ENCODE measurements at regions not wholly inside any gene's neighbourhood (a gene's known extent, or its start where the extent isn't known, plus 50 kb on each side); places are given as distances from the start of the nearest gene placed in this dataset.
"Not testable (repeated sequence)": the region's sequence is repeated elsewhere in the genome, so short reads cannot be mapped to it uniquely, and the experiment has no call there.

- Histone ChIP-seq H3K27me3 (ENCODE audit: control insufficient read depth in 1 of 2, insufficient read depth in 2 of 2, low read length in 2 of 2) (no peaks in the 10 kb centered on the region), H3K4me3 (ENCODE audit: low read depth in 1 of 2, low read length in 2 of 2) (no peak overlapping the region), H3K27ac (ENCODE audit: low read depth in 2 of 2, low read length in 1 of 2) (no peak overlapping the region), H3K9me3 (ENCODE audit: control insufficient read depth in 2 of 2, insufficient read depth in 1 of 2, low read depth in 1 of 2, low read length in 1 of 2) (peaks cover 0 to 3% of the 10 kb centered on the region in 2 donors), H3K36me3 (ENCODE audit: control insufficient read depth in 2 of 2, insufficient read depth in 2 of 2, low read length in 1 of 2) (no peaks in the 10 kb centered on the region), H3K4me1 (ENCODE audit: control insufficient read depth in 2 of 2, insufficient read depth in 2 of 2, low read length in 1 of 2) (no peaks in the 10 kb centered on the region)
- 90 to 92% methylated on average over 5 of the region's 5 CpGs for WGBS, 2 donors
Measured at GRCh38 chr13:111662451-111662850, 342.0 kb downstream of the TEX29 start.

GRCh38 chr13:111662895-111663294 is 342.5 kb downstream of the TEX29 start:
- Histone ChIP-seq H3K27me3 (ENCODE audit: control insufficient read depth in 1 of 2, insufficient read depth in 2 of 2, low read length in 2 of 2) (no peaks in the 10 kb centered on the region), H3K27ac (ENCODE audit: low read depth in 2 of 2, low read length in 1 of 2) (no peak overlapping the region), H3K4me1 (ENCODE audit: control insufficient read depth in 2 of 2, insufficient read depth in 2 of 2, low read length in 1 of 2) (no peaks in the 10 kb centered on the region), H3K9me3 (ENCODE audit: control insufficient read depth in 2 of 2, insufficient read depth in 1 of 2, low read depth in 1 of 2, low read length in 1 of 2) (peaks cover 0 to 3% of the 10 kb centered on the region in 2 donors), H3K36me3 (ENCODE audit: control insufficient read depth in 2 of 2, insufficient read depth in 2 of 2, low read length in 1 of 2) (no peaks in the 10 kb centered on the region), H3K4me3 (ENCODE audit: low read depth in 1 of 2, low read length in 2 of 2) (no peak overlapping the region)
- WGBS, 2 donors = 64 to 70% methylated on average over 4 of the region's 4 CpGs

GRCh38 chr13:111663505-111663904 is 343.1 kb downstream of the TEX29 start:
- H3K36me3 ChIP-seq (ENCODE audit: control insufficient read depth in 2 of 2, insufficient read depth in 2 of 2, low read length in 1 of 2) = no peaks in the 10 kb centered on the region
- no peaks in the 10 kb centered on the region for H3K4me1 ChIP-seq (ENCODE audit: control insufficient read depth in 2 of 2, insufficient read depth in 2 of 2, low read length in 1 of 2)
- WGBS, 2 donors = 62 to 66% methylated on average over 12 of the region's 12 CpGs
- no peak overlapping the region for H3K4me3 ChIP-seq (ENCODE audit: low read depth in 1 of 2, low read length in 2 of 2)
- H3K9me3 ChIP-seq (ENCODE audit: control insufficient read depth in 2 of 2, insufficient read depth in 1 of 2, low read depth in 1 of 2, low read length in 1 of 2) = peaks cover 0 to 3% of the 10 kb centered on the region in 2 donors
- no peaks in the 10 kb centered on the region for H3K27me3 ChIP-seq (ENCODE audit: control insufficient read depth in 1 of 2, insufficient read depth in 2 of 2, low read length in 2 of 2)
- no peak overlapping the region for H3K27ac ChIP-seq (ENCODE audit: low read depth in 2 of 2, low read length in 1 of 2)

GRCh38 chr13:111663953-111664421 is 343.5 kb downstream of the TEX29 start:
- Histone ChIP-seq H3K36me3 (ENCODE audit: control insufficient read depth in 2 of 2, insufficient read depth in 2 of 2, low read length in 1 of 2) (no peaks in the 10 kb centered on the region), H3K27ac (ENCODE audit: low read depth in 2 of 2, low read length in 1 of 2) (no peak overlapping the region), H3K4me1 (ENCODE audit: control insufficient read depth in 2 of 2, insufficient read depth in 2 of 2, low read length in 1 of 2) (no peaks in the 10 kb centered on the region), H3K9me3 (ENCODE audit: control insufficient read depth in 2 of 2, insufficient read depth in 1 of 2, low read depth in 1 of 2, low read length in 1 of 2) (peaks cover 0 to 3% of the 10 kb centered on the region in 2 donors), H3K27me3 (ENCODE audit: control insufficient read depth in 1 of 2, insufficient read depth in 2 of 2, low read length in 2 of 2) (no peaks in the 10 kb centered on the region), H3K4me3 (ENCODE audit: low read depth in 1 of 2, low read length in 2 of 2) (no peak overlapping the region)
- WGBS, 2 donors = 63 to 68% methylated on average over 9 of the region's 9 CpGs

- Histone ChIP-seq H3K4me3 (ENCODE audit: low read depth in 1 of 2, low read length in 2 of 2) (no peak overlapping the region), H3K4me1 (ENCODE audit: control insufficient read depth in 2 of 2, insufficient read depth in 2 of 2, low read length in 1 of 2) (no peaks in the 10 kb centered on the region), H3K36me3 (ENCODE audit: control insufficient read depth in 2 of 2, insufficient read depth in 2 of 2, low read length in 1 of 2) (no peaks in the 10 kb centered on the region), H3K27ac (ENCODE audit: low read depth in 2 of 2, low read length in 1 of 2) (no peak overlapping the region), H3K27me3 (ENCODE audit: control insufficient read depth in 1 of 2, insufficient read depth in 2 of 2, low read length in 2 of 2) (no peaks in the 10 kb centered on the region), H3K9me3 (ENCODE audit: control insufficient read depth in 2 of 2, insufficient read depth in 1 of 2, low read depth in 1 of 2, low read length in 1 of 2) (peaks cover 0 to 3% of the 10 kb centered on the region in 2 donors)
- WGBS, 2 donors = 77 to 86% methylated on average over 4 of the region's 4 CpGs
Measured at GRCh38 chr13:111664696-111665095, 344.3 kb downstream of the TEX29 start.

GRCh38 chr13:111665691-111666095 is 345.3 kb downstream of the TEX29 start:
- WGBS, 2 donors = 72 to 85% methylated on average over 11 of the region's 11 CpGs
- Histone ChIP-seq H3K27me3 (ENCODE audit: control insufficient read depth in 1 of 2, insufficient read depth in 2 of 2, low read length in 2 of 2) (no peaks in the 10 kb centered on the region), H3K27ac (ENCODE audit: low read depth in 2 of 2, low read length in 1 of 2) (no peak overlapping the region), H3K4me1 (ENCODE audit: control insufficient read depth in 2 of 2, insufficient read depth in 2 of 2, low read length in 1 of 2) (no peaks in the 10 kb centered on the region), H3K9me3 (ENCODE audit: control insufficient read depth in 2 of 2, insufficient read depth in 1 of 2, low read depth in 1 of 2, low read length in 1 of 2) (peaks cover 0 to 3% of the 10 kb centered on the region in 2 donors), H3K4me3 (ENCODE audit: low read depth in 1 of 2, low read length in 2 of 2) (no peak overlapping the region), H3K36me3 (ENCODE audit: control insufficient read depth in 2 of 2, insufficient read depth in 2 of 2, low read length in 1 of 2) (no peaks in the 10 kb centered on the region)

GRCh38 chr13:111666164-111666776 is 345.8 kb downstream of the TEX29 start:
- WGBS, 2 donors = 75 to 81% methylated on average over 18 of the region's 18 CpGs
- Histone ChIP-seq H3K27me3 (ENCODE audit: control insufficient read depth in 1 of 2, insufficient read depth in 2 of 2, low read length in 2 of 2) (no peaks in the 10 kb centered on the region), H3K36me3 (ENCODE audit: control insufficient read depth in 2 of 2, insufficient read depth in 2 of 2, low read length in 1 of 2) (no peaks in the 10 kb centered on the region), H3K9me3 (ENCODE audit: control insufficient read depth in 2 of 2, insufficient read depth in 1 of 2, low read depth in 1 of 2, low read length in 1 of 2) (peaks cover 0 to 3% of the 10 kb centered on the region in 2 donors), H3K4me3 (ENCODE audit: low read depth in 1 of 2, low read length in 2 of 2) (no peak overlapping the region), H3K27ac (ENCODE audit: low read depth in 2 of 2, low read length in 1 of 2) (no peak overlapping the region), H3K4me1 (ENCODE audit: control insufficient read depth in 2 of 2, insufficient read depth in 2 of 2, low read length in 1 of 2) (no peaks in the 10 kb centered on the region)

- H3K4me3 ChIP-seq (ENCODE audit: low read depth in 1 of 2, low read length in 2 of 2) = no peak overlapping the region
- no peaks in the 10 kb centered on the region for H3K4me1 ChIP-seq (ENCODE audit: control insufficient read depth in 2 of 2, insufficient read depth in 2 of 2, low read length in 1 of 2)
- no peaks in the 10 kb centered on the region for H3K27me3 ChIP-seq (ENCODE audit: control insufficient read depth in 1 of 2, insufficient read depth in 2 of 2, low read length in 2 of 2)
- no peaks in the 10 kb centered on the region for H3K36me3 ChIP-seq (ENCODE audit: control insufficient read depth in 2 of 2, insufficient read depth in 2 of 2, low read length in 1 of 2)
- peaks cover 0 to 3% of the 10 kb centered on the region in 2 donors for H3K9me3 ChIP-seq (ENCODE audit: control insufficient read depth in 2 of 2, insufficient read depth in 1 of 2, low read depth in 1 of 2, low read length in 1 of 2)
- WGBS, 2 donors = 80 to 81% methylated on average over 7 of the region's 7 CpGs
- no peak overlapping the region for H3K27ac ChIP-seq (ENCODE audit: low read depth in 2 of 2, low read length in 1 of 2)
Measured at GRCh38 chr13:111667757-111668156, 347.3 kb downstream of the TEX29 start.

- Histone ChIP-seq H3K27ac (ENCODE audit: low read depth in 2 of 2, low read length in 1 of 2) (no peak overlapping the region), H3K4me1 (ENCODE audit: control insufficient read depth in 2 of 2, insufficient read depth in 2 of 2, low read length in 1 of 2) (no peaks in the 10 kb centered on the region), H3K27me3 (ENCODE audit: control insufficient read depth in 1 of 2, insufficient read depth in 2 of 2, low read length in 2 of 2) (no peaks in the 10 kb centered on the region), H3K4me3 (ENCODE audit: low read depth in 1 of 2, low read length in 2 of 2) (no peak overlapping the region), H3K36me3 (ENCODE audit: control insufficient read depth in 2 of 2, insufficient read depth in 2 of 2, low read length in 1 of 2) (no peaks in the 10 kb centered on the region), H3K9me3 (ENCODE audit: control insufficient read depth in 2 of 2, insufficient read depth in 1 of 2, low read depth in 1 of 2, low read length in 1 of 2) (peaks cover 0 to 3% of the 10 kb centered on the region in 2 donors)
- WGBS, 2 donors = 89 to 93% methylated on average over 30 of the region's 30 CpGs
Measured at GRCh38 chr13:111668451-111668850, 348.0 kb downstream of the TEX29 start.

- not testable (repeated sequence) for H3K27ac ChIP-seq (ENCODE audit: low read depth in 2 of 2, low read length in 1 of 2); H3K4me1 ChIP-seq (ENCODE audit: control insufficient read depth in 2 of 2, insufficient read depth in 2 of 2, low read length in 1 of 2); H3K4me3 ChIP-seq (ENCODE audit: low read depth in 1 of 2, low read length in 2 of 2); H3K36me3 ChIP-seq (ENCODE audit: control insufficient read depth in 2 of 2, insufficient read depth in 2 of 2, low read length in 1 of 2); H3K27me3 ChIP-seq (ENCODE audit: control insufficient read depth in 1 of 2, insufficient read depth in 2 of 2, low read length in 2 of 2); H3K9me3 ChIP-seq (ENCODE audit: control insufficient read depth in 2 of 2, insufficient read depth in 1 of 2, low read depth in 1 of 2, low read length in 1 of 2)
- 67% methylated on average over 4 of the region's 7 CpGs; no CpG with 5 or more reads in 1 of the 2 donors for WGBS, 2 donors
Measured at GRCh38 chr13:111672198-111672597, 351.8 kb downstream of the TEX29 start.

Data from esophagus (tissue), 2 donors.